ENCODE measurements at regions not wholly inside any gene's neighbourhood (a gene's known extent, or its start where the extent isn't known, plus 50 kb on each side); places are given as distances from the start of the nearest gene placed in this dataset.
"Not testable (repeated sequence)": the region's sequence is repeated elsewhere in the genome, so short reads cannot be mapped to it uniquely, and the experiment has no call there.

GRCh38 chr16:86344586-86344871, 165.8 kb upstream of the FOXF1 start:
- DNase-seq: no peak

- DNase-seq: no peak
These were observed 165.4 kb upstream of the FOXF1 start for GRCh38 chr16:86344881-86345280.

GRCh38 chr16:86345516-86345915, 164.8 kb upstream of the FOXF1 start:
- no peak for DNase-seq

- no peak for DNase-seq
These were observed 164.3 kb upstream of the FOXF1 start for GRCh38 chr16:86346034-86346433.

- no peak for DNase-seq
These were observed 163.2 kb upstream of the FOXF1 start for GRCh38 chr16:86347090-86347489.

DNA sequence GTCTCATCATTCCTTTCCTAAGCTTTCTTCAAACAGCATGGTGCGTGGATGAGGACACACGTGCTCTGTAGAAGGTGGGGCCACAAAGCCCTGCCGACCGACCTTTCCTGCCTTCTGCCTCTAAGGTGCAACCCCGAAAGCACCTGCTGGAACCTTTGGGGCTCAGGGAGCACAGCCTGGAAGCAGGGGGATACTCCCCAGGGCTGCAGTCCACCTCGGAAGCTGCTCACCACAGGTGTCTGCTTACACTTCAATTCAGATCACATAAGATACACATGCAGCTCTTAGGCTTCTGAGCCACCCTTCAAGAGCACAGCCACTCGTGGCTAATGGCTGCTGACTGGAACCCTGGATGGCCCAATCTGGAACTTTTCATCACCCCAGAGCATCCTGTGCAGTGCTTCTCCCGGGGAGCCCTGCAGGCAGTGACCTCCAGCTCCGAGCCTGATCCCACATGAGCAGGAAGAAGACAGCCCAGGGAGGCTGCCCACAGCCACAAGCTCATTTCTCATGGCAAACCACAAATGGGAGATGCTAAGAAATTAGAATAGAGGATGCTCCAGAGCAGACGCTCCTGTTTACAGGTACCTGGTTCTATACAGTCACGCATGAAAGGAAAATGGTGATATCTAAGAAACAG, 162.3 kb upstream of the FOXF1 start:
- no peak for DNase-seq

- DNase-seq: no peak
These were observed 160.9 kb upstream of the FOXF1 start for GRCh38 chr16:86349338-86349900.

DNA sequence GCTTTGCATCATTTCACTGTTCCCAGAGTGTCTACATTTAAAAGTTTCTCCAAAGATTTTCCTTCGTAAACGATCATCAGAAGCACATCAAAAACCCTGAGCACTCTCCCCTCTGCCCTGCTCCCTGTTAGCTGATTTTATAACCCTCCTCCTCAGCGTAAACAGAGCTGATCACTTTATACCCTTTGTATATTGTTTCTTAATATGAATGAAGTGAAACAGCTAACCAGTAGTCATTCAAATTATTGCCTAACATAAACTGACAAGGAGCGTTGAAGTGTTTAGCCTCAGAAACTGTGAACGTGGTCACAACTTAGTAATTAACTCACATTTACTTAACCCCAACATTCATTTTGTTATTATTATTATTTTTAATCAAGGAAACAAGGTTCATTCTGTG, 160.0 kb upstream of the FOXF1 start:
- no peak for DNase-seq

GRCh38 chr16:86351041-86351784, 159.1 kb upstream of the FOXF1 start:
- DNase-seq: no peak

DNA sequence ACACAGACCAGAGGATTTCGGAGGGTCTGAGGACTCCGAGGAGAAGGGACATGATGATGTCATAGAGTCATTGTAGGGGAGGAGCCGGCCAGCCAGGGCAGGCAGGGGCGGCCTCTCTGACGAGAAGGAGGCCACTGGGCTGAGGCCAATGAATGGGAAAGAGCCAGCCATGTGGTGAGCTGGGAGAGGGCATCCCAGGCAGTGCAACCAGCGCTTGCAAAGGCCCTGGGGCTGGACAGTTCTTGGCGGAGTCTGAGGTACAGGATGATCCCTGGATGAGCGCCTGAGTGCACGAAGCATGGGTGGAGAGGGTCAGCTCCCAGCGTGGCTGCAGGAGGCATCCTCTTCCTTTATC, 158.6 kb upstream of the FOXF1 start:
- DNase-seq: not testable (repeated sequence)

DNA sequence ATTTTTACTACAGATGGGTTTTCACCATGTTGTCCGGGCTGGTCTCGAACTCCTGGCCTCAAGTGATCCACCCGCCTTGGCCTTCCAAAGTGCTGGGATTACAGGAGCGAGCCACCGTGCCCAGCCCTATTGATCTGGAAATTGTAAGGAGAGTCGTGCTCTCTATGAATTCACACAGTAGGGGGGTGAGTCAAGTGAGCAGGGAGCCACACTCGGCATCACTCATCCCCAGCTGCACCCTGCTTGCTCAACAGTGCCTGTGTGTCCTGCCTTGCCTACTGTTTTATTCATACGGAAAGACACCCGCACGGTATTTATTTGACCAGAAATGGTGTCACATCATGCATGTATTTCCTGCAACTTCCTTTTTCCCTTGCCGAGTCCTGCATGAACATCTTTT, 157.2 kb upstream of the FOXF1 start:
- DNase-seq: no peak

DNA sequence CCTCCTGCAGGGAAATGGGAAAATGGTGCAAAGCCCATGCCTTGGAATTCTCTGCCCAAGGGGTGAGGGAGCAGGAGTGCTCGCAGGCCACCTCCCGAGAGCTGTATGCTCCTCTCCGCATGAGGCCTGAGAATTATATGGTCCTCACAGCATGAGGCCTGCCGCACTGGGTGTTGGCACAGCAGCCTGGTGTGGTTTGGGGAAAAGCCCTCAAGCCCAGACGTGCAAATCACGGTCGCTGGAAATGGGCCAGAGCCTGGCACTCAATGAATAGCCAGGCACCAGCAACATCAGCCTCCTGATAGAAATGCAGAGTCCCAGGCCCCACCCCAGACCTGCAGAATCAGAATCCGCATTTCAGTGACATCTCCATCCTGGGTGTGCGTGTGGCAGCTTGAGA, 156.4 kb upstream of the FOXF1 start:
- no peak for DNase-seq

GRCh38 chr16:86354641-86355513, 155.4 kb upstream of the FOXF1 start:
- DNase-seq: no peak

GRCh38 chr16:86355531-86355930, 154.8 kb upstream of the FOXF1 start:
- DNase-seq: no peak

GRCh38 chr16:86355951-86356350, 154.4 kb upstream of the FOXF1 start:
- no peak for DNase-seq

GRCh38 chr16:86356804-86357203, 153.5 kb upstream of the FOXF1 start:
- no peak for DNase-seq

DNA sequence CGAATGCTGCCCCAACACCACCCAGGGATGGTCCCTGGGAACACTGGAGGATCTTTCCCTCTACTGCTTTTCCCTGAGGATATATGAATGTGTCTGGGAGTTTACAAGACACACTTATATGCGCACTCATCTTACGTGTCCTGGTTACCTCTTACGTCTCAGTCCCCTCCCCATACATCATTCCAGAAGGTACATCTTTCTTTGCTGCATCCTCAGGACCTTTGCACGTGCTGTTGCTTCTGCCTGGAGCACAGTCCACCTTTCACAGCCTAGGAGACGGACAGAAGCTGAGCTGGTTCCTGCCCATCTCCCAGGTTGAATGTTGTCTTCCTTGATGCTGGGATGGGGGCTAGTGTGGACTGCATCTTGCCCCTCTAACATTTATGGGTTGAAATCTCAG, 153.0 kb upstream of the FOXF1 start:
- no peak for DNase-seq

GRCh38 chr16:86357950-86358349, 152.4 kb upstream of the FOXF1 start:
- no peak for DNase-seq

DNA sequence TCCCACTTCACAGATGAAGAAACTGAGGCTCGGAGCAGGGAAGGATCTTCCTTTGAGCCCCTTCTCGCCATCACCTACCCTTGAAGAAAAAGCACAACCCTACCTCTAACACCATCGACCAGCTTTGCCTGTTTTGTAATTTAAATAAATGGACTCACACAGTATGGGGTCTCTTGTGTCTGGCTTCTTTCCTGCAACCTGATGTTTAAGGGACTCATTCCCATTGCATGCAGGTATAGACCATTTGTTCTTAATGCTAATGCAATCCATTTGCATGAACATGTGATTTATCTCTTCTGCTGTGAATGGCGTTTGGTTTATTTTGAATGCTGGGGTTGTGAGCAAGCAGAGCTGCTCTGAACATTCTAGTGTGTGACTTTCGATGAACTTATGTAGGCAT, 150.8 kb upstream of the FOXF1 start:
- DNase-seq: no peak

- no peak for DNase-seq
These were observed 148.0 kb upstream of the FOXF1 start for GRCh38 chr16:86362155-86362849.

DNA sequence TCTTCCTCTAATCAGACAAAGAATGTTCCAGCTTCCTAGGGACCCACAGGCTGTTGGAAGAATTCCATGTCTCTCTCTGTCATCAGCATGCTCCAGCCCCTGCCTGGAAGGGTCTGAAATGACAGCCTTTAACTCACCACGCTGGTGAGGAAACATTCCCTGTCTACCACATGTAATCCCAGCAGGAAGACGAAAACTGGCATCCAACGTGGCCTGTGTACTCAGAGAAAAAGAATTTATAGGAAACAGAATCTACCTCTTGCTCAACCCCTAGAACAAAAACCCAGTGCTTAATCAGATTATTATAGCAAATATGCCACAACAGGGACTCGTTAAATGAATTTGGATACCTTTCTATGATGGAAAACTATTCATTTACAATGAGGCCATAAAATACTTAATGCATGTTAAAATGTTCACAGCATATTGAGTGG, 147.3 kb upstream of the FOXF1 start:
- DNase-seq: no peak
